ENCODE measurements at regions not wholly inside any gene's neighbourhood (a gene's known extent, or its start where the extent isn't known, plus 50 kb on each side); places are given as distances from the start of the nearest gene placed in this dataset.

DNA sequence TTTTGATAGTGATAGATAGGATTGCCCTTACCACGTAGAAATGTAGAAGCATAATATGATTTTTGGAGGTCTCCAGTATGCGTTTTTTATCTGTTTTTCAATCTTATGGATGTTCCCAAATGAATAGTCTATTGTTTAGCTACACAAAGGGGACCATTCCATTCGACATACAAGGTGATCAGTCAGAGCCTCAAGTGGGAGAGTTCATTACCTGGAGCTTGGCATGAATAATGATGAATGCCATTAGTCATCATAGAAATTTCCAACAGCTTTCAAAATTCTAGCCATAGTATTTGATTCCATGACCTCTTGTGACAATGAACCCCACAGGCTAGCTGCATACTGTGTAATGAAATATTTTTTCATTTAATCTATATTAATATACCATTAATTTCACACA lies 123.6 kb downstream of the PDHA2 start:
- Mint-ChIP-seq H3K4me1 (ENCODE audit: low read depth in 2 of 2) (no peaks in the 10 kb centered on the region), H3K27ac (no peak overlapping the region), H3K36me3 (ENCODE audit: insufficient read depth) (no peaks in the 10 kb centered on the region), H3K4me3 (no peak overlapping the region), H3K9me3 (peaks cover 0 to 2% of the 10 kb centered on the region in 2 donors), H3K27me3 (no peaks in the 10 kb centered on the region)
- DNase-seq (no peak), ATAC-seq (replicated peaks) (no peak)

DNA sequence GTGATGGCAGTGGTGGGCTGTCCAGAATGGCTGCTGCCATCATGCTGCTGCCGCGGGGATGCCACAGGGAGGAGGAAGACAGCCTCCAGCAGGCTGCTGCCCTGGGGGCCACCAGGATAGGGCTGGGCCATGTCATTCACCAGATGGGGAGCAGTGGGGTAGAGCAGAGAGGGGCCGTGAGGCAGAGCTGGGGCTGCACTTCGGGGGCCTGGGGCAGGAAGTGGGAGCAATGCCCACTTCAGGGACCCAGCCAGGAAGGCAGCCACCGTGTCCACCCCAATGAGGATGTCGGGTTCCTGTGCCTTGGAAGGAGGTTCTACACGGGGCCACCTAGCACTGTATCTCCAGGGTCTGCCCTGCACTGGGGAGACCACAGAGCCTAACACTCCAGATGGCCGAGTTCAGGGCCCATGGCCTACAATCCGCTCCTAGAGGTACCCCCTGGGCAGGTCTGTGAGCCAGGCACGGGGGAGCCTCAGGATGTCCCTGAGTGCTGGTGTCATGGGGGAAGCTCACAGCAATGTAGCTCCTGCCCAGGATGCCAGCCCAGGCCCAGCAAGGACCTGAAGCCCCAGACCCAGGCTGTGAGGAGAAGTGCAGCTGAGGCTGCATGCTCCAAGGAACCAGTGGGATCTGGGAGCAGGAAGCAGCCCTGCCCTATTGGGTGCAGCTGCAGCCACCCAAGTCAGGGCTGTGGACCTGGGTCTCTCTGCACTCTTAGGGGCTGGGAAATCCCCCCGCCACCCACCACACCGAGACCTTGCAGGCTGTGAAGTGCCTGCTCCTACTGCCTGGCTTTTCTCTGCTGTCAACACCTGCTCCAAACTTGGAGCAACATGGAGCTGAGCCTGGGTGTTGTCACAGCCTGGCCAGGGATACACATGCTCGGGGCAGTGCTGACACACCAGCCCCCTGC lies 140.3 kb downstream of the PDHA2 start:
- Mint-ChIP-seq H3K27ac (no peak overlapping the region), H3K27me3 (no peaks in the 10 kb centered on the region), H3K4me3 (no peak overlapping the region), H3K4me1 (ENCODE audit: low read depth in 2 of 2) (no peaks in the 10 kb centered on the region), H3K36me3 (ENCODE audit: insufficient read depth) (no peaks in the 10 kb centered on the region), H3K9me3 (peaks cover 0 to 5% of the 10 kb centered on the region in 2 donors)
- no peak for ATAC-seq (replicated peaks)
- DNase-seq = no peak

DNA sequence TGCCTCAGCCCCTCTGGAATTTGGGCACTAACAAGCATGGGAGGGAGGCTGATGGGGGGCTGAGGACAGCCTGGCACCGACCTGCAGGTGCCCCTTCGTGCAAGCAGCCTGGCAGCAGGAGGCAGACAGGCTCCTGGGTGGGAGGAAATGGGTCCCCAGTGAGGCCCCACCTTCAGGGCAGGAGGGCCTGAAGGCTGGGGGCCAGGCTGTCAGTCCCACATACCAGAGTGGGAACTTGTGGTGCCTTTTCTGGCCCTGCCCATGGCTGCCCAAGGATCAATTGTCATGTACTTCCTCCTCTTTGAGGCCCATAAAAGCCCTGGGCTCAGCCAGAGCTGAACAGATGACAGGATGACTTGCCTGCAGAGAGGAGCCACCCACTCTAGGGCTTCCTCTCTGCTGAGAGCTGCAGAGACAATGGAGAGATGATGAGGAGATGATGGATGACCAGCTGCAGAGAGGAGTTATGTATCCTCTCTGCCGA lies 141.0 kb downstream of the PDHA2 start:
- Mint-ChIP-seq H3K4me1 (ENCODE audit: low read depth in 2 of 2) (no peaks in the 10 kb centered on the region), H3K36me3 (ENCODE audit: insufficient read depth) (no peaks in the 10 kb centered on the region), H3K9me3 (peaks cover 0 to 5% of the 10 kb centered on the region in 2 donors), H3K4me3 (no peak overlapping the region), H3K27ac (no peak overlapping the region), H3K27me3 (no peaks in the 10 kb centered on the region)
- ATAC-seq (replicated peaks) = no peak
- no peak for DNase-seq

DNA sequence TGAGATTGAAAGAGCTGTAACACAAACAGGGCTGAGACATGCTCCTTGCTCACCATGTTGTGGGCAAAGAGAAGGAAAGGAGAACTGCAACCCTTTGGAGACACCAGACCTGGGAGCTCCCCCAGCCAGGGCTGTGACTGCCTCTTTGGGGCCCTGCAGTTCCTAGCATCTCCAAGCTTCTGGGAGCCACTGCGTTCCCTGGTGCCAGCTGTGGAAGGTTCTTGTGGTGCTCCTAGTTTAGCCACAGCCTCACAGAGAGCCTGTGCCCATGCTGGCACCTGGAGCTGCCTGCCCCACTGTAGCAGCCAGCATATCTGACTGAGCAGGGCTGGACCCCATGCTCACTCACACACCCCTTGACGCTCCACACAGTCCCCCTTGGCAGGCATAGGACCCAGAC lies 141.7 kb downstream of the PDHA2 start:
- no peak overlapping the region for H3K4me3 Mint-ChIP-seq
- no peak overlapping the region for H3K27ac Mint-ChIP-seq
- DNase-seq (no peak), ATAC-seq (replicated peaks) (no peak)
- no peaks in the 10 kb centered on the region for H3K4me1 Mint-ChIP-seq (ENCODE audit: low read depth in 2 of 2)
- H3K9me3 Mint-ChIP-seq = peaks cover 0 to 5% of the 10 kb centered on the region in 2 donors
- no peaks in the 10 kb centered on the region for H3K27me3 Mint-ChIP-seq
- no peaks in the 10 kb centered on the region for H3K36me3 Mint-ChIP-seq (ENCODE audit: insufficient read depth)

DNA sequence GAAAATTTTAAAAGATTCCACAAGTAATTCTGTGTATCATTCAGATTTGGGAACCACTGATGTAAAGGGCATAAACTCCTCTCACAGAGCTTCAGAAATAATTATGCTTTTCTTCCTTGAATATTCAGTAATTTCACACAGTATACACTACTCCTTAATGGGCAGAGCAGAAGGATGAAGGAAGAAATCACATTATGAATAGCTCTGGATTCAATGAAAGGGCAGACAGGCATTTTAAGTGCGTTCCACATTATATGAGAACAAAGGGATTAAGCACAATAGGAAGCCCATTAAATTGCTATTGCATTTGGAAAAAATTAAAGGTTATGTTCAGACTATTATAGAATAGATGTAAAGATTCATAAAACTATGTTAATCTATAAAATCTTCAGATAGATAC lies 142.6 kb downstream of the PDHA2 start:
- no peak for ATAC-seq (replicated peaks)
- peaks cover 0 to 5% of the 10 kb centered on the region in 2 donors for H3K9me3 Mint-ChIP-seq

DNA sequence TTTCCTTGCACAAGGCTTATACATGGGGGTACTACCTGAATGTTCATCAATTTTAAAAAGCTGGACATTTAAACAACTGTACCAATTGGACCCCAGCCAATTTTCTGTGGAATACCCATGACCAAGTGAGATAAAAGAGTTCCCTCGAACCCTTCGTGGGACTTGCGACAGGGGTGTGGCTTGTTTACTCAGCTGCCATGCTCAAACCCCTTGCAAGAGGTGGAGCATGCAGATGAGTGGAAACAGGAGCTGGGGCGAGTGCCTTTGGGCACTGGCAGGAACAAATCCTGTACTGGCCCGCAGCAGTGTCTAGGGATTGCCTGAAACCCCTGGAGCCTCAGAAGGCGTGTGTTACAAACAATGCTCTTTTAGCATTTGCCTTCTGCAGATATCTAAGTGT lies 144.2 kb downstream of the PDHA2 start:
- ATAC-seq (replicated peaks) (no peak), DNase-seq (no peak)
- Mint-ChIP-seq H3K36me3 (ENCODE audit: insufficient read depth) (no peaks in the 10 kb centered on the region), H3K9me3 (peaks cover 0 to 5% of the 10 kb centered on the region in 2 donors), H3K27ac (no peak overlapping the region), H3K27me3 (no peaks in the 10 kb centered on the region), H3K4me1 (ENCODE audit: low read depth in 2 of 2) (no peaks in the 10 kb centered on the region), H3K4me3 (no peak overlapping the region)

More for the DNA sequence above, 142.6 kb downstream of the PDHA2 start:
- H3K4me3 Mint-ChIP-seq = no peak overlapping the region
- no peaks in the 10 kb centered on the region for H3K36me3 Mint-ChIP-seq (ENCODE audit: insufficient read depth)
- no peak for DNase-seq
- H3K27ac Mint-ChIP-seq = no peak overlapping the region
- H3K4me1 Mint-ChIP-seq (ENCODE audit: low read depth in 2 of 2) = no peaks in the 10 kb centered on the region
- no peaks in the 10 kb centered on the region for H3K27me3 Mint-ChIP-seq

DNA sequence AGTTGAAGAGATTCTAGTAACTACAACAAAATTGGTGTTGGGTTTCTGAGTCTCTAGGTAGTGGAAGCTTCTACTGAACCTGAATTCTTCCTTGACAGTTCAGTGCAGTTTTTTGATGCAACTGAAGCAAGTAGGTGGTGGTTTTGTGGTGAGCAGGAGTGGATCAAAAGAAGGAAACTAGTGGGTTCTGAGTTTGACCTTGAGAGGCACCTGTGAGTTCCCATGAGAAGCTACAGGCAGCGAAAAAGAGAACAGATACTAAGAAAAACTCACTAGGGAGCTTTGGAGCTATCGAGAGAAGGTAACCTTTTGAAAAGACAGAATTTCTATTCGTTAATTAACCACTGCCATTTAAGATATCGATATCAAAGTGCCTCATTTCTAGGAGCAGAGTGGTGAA lies 145.2 kb downstream of the PDHA2 start:
- Mint-ChIP-seq H3K27ac (no peak overlapping the region), H3K36me3 (ENCODE audit: insufficient read depth) (no peaks in the 10 kb centered on the region), H3K4me3 (no peak overlapping the region), H3K9me3 (peaks cover 0 to 5% of the 10 kb centered on the region in 2 donors), H3K27me3 (no peaks in the 10 kb centered on the region), H3K4me1 (ENCODE audit: low read depth in 2 of 2) (no peaks in the 10 kb centered on the region)
- ATAC-seq (replicated peaks) (no peak), DNase-seq (no peak)

DNA sequence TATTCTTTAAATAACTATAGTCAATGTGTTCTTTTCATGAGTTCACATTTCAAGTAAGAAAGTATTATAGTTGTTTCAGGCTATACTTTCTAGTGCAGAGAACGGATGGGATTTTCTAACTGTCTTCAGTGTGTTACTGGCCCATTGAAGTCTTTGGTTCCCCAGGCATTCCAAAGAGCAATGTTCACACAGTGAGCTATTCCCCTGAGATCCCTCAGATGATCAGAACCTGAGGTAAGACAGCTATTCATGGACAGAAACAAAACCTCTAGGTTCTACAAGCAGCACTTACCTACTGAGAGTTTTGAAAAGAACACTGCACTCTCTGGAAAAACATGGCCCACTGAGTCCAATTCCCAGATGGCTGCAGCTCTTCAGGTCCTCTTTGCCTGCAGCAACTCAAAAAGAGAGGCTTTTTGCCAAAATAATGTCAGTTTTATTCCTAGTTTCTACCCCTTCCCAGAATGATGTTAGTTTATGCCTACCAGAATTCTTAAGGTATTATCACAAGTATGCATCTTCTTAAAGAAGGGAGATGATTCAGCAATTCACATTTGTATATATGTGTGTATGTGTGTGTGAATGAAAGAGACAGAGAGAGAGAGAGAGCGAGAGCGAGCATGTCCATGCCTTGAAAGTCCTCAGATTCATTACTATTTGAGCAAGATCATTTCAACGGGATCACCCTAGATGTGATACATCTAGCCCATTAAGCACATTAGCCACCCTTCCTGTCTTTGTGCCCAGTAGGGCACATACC lies 146.1 kb downstream of the PDHA2 start:
- no peaks in the 10 kb centered on the region for H3K36me3 Mint-ChIP-seq (ENCODE audit: insufficient read depth)
- ATAC-seq (replicated peaks) = no peak
- H3K27me3 Mint-ChIP-seq = no peaks in the 10 kb centered on the region
- H3K4me3 Mint-ChIP-seq = no peak overlapping the region
- no peak overlapping the region for H3K27ac Mint-ChIP-seq
- no peaks in the 10 kb centered on the region for H3K4me1 Mint-ChIP-seq (ENCODE audit: low read depth in 2 of 2)
- no peak for DNase-seq
- peaks cover 0 to 10% of the 10 kb centered on the region in 2 donors for H3K9me3 Mint-ChIP-seq

DNA sequence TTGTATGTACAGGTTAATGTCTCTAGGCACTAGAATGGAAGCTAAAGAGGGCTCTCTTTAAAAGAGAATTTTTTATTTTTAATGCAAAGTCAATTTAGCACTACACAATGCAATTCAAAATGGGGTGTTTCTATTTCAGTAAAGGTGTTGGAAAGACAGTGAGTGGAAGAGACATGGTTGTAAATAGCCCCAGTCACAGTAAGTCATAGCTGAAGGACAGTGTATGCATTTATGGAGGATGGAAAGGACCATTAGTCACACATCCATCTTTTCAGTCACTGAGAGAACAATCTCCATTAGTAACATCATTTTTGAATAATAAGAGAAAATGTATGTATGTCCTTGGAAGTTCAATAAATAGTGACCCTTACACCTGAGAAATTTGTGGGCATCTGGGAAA lies 148.0 kb downstream of the PDHA2 start:
- H3K4me3 Mint-ChIP-seq = no peak overlapping the region
- no peak for DNase-seq
- no peak for ATAC-seq (replicated peaks)
- no peaks in the 10 kb centered on the region for H3K27me3 Mint-ChIP-seq
- no peaks in the 10 kb centered on the region for H3K36me3 Mint-ChIP-seq (ENCODE audit: insufficient read depth)
- peaks cover 0 to 10% of the 10 kb centered on the region in 2 donors for H3K9me3 Mint-ChIP-seq
- H3K4me1 Mint-ChIP-seq (ENCODE audit: low read depth in 2 of 2) = no peaks in the 10 kb centered on the region
- H3K27ac Mint-ChIP-seq = no peak overlapping the region

DNA sequence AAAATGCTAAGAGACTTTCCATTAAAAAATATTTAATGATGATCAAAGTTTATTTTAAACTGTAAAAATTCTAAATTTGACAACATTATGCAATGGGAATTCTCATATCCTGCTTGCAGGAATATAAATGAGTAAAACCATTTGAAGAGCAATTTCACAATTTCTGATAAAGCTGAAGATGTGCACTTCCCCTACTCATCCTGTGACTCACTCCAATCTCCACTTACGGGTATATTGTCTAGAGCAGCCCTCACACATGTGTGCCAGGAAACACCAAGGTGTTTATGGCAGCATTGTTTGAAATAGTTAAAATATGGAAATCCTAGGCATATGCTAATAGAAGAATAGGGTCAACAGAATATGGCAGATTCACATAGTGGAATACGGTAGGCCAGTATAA lies 158.4 kb downstream of the PDHA2 start:
- peaks cover 2% of the 10 kb centered on the region for H3K36me3 Mint-ChIP-seq (ENCODE audit: insufficient read depth)
- ATAC-seq (replicated peaks) (no peak), DNase-seq (no peak)
- H3K4me1 Mint-ChIP-seq (ENCODE audit: low read depth in 2 of 2) = no peaks in the 10 kb centered on the region
- peaks cover 5 to 6% of the 10 kb centered on the region in 2 donors for H3K9me3 Mint-ChIP-seq
- H3K27ac Mint-ChIP-seq = no peak overlapping the region
- H3K27me3 Mint-ChIP-seq = no peaks in the 10 kb centered on the region
- H3K4me3 Mint-ChIP-seq = no peak overlapping the region

DNA sequence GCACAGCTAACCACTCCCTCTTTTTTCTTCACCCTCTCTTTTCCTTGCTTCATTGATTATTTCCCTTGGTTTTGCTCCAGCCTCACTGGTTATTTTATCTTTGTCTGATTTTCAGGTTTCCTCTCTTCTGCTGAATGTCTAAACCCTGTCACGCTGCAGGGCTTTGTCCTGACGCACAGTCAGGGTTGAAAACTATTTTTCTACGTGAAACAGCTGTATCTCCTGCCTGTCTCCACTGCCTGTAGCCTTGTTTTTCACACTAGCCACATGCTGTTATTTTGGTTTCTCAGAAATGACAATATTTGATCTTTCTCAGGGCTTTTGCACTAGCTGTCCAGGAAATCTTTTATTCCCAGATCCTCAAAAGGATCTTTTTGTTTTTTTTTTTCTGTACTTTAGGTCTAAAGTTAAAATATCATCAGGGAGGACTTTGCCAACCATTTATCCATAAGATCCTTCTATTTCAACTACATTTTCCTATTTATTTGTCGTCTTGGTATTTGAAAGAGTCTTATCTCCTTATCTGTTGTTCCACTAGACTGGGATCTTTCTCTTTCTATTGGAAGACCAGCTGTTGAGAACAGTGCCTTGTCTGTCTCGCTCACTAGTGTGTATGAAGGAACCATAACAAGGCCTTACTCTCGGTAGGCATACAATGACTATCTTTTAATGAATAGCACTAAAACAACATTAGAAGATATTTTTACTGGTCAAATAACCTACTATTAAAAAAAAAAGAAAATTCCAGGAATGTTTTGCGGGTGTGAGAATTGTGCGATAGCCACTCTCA lies 164.3 kb downstream of the PDHA2 start:
- H3K4me3 Mint-ChIP-seq = no peak overlapping the region
- H3K27me3 Mint-ChIP-seq = no peaks in the 10 kb centered on the region
- H3K4me1 Mint-ChIP-seq (ENCODE audit: low read depth in 2 of 2) = no peaks in the 10 kb centered on the region
- H3K9me3 Mint-ChIP-seq = peaks cover 0 to 5% of the 10 kb centered on the region in 2 donors
- H3K36me3 Mint-ChIP-seq (ENCODE audit: insufficient read depth) = no peaks in the 10 kb centered on the region
- no peak for ATAC-seq (replicated peaks)
- no peak for DNase-seq
- H3K27ac Mint-ChIP-seq = no peak overlapping the region

DNA sequence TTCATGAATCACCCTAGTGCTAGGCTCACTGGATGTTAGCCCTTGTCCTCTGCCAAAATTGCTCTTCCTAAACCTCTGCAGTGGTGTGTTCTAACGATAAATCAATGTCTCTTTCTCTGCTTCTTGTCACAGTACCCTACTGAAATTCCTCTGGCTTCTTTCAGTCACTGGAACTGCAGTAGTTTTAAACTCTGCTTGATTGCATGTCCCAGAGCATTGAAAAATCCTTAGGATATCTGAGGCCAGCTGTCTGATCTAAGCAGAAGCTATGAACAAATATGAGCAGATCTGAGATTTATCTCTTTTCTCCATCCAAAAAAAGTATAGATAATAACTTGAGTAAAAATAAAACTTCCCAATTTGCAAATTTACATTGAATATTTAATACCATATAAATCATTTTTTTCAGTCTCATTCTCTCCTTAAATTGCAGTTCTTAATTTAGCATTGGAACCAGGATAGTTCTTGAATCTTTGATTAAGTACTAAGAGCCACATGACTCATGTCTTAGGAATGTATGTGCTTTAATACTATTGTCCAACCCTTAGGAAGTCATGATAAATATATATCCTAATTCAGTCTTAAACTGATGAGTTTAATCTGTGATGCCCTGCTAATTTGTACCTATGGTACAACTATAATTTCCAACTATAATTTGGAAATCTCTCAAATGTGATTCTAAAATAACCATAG lies 169.7 kb downstream of the PDHA2 start:
- no peak for ATAC-seq (replicated peaks)
- no peak for DNase-seq
- no peaks in the 10 kb centered on the region for H3K4me1 Mint-ChIP-seq (ENCODE audit: low read depth in 2 of 2)
- H3K9me3 Mint-ChIP-seq = no peaks in the 10 kb centered on the region
- no peak overlapping the region for H3K27ac Mint-ChIP-seq
- no peaks in the 10 kb centered on the region for H3K36me3 Mint-ChIP-seq (ENCODE audit: insufficient read depth)
- no peak overlapping the region for H3K4me3 Mint-ChIP-seq
- H3K27me3 Mint-ChIP-seq = no peaks in the 10 kb centered on the region

DNA sequence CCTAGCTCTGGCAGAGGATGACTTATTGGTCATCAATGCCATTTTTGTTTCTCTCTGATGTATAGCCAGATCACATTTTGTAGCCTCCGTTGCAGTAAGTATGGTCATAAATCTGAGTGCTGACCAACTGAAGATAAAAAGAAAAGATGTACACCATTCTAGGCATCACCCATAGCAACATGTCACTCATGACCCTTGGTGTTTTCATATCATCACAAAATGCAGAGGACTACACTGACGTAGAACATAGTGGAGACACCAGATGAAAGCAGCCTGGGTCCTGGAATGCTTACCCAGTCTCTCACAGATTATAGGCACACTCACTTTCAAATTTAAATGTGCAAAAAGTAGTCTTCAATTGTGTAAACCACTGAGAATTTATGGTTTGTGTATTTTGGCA lies 172.8 kb downstream of the PDHA2 start:
- H3K4me3 Mint-ChIP-seq = no peak overlapping the region
- no peak for DNase-seq
- no peaks in the 10 kb centered on the region for H3K4me1 Mint-ChIP-seq (ENCODE audit: low read depth in 2 of 2)
- ATAC-seq (replicated peaks) = no peak
- H3K9me3 Mint-ChIP-seq = no peaks in the 10 kb centered on the region
- H3K27me3 Mint-ChIP-seq = no peaks in the 10 kb centered on the region
- no peaks in the 10 kb centered on the region for H3K36me3 Mint-ChIP-seq (ENCODE audit: insufficient read depth)
- H3K27ac Mint-ChIP-seq = no peak overlapping the region
